Panc1 (cell line): ENCODE measurements at regions not wholly inside any gene's neighbourhood (a gene's known extent, or its start where the extent isn't known, plus 50 kb on each side); places are given as distances from the start of the nearest gene placed in this dataset.

ENCODE experiments used
- ATAC-seq: fragments of 200-7000 bp; cut with Tn5 transposase; 2 replicates; pipeline ENCODE4 v1.9.1; 2020; ENCODE audit warnings: mild to moderate bottlenecking, moderate library complexity
- BruUV-seq: library from RNA; stranded (reverse); fragments of 400-500 nt; replicated peaks from 2 replicates; lab custom pipeline; 2021; lab: Mats Ljungman, UMichigan
- CTCF ChIA-PET: fragments of 300-600 bp; sonication (Branson Sonifier 250); formaldehyde crosslinking; loops from one replicate; lab custom pipeline; 2022; ENCODE audit warnings: antibody characterized with exemption; lab: Charles Lee
- POLR2A ChIA-PET: fragments of 300-600 bp; sonication (Branson Sonifier 250); formaldehyde crosslinking; loops from one replicate; lab custom pipeline; 2022; ENCODE audit warnings: antibody characterized with exemption; lab: Charles Lee
- DNase-seq: peaks from one replicate; pipeline ENCODE4 v3.0.0-alpha.2; 2010; ENCODE audit warnings: low read depth, low spot score
- H3K27ac ChIP-seq: 2 replicates; pipeline ENCODE4 v1.5.1; 2011; ENCODE audit warnings: mild to moderate bottlenecking, low read length, inconsistent platforms
- H3K27me3 ChIP-seq: fragments of 200-500 bp; sonication (Bioruptor generic); 2 replicates; pipeline ENCODE4 v1.6.0; 2014; ENCODE audit warnings: low read length, inconsistent platforms; ENCODE audit not compliant: control insufficient read depth, insufficient read depth
- H3K36me3 ChIP-seq: fragments of 200-500 bp; sonication (Bioruptor generic); 2 replicates; pipeline ENCODE4 v1.5.1; 2014; ENCODE audit warnings: inconsistent platforms, mild to moderate bottlenecking, low read length, moderate library complexity; ENCODE audit not compliant: control insufficient read depth, insufficient read depth
- H3K4me1 ChIP-seq: 2 replicates; pipeline ENCODE4 v1.5.1; 2011; ENCODE audit warnings: inconsistent platforms, mild to moderate bottlenecking, low read length, moderate library complexity; ENCODE audit not compliant: control insufficient read depth, insufficient read depth
- H3K4me3 ChIP-seq, 2 experiments: 2 replicates each; pipeline ENCODE4 v1.5.1; 2011 to 2012; ENCODE audit warnings: low read depth in 2 of 2, low read length in 2 of 2, mild to moderate bottlenecking in 2 of 2, inconsistent platforms in 1 of 2, moderate library complexity in 1 of 2
- H3K9me3 ChIP-seq: fragments of 200-500 bp; sonication (Bioruptor generic); 2 replicates; pipeline ENCODE4 v1.5.1; 2014; ENCODE audit warnings: low read depth, mild to moderate bottlenecking, inconsistent platforms, low read length, moderate library complexity; ENCODE audit not compliant: control insufficient read depth, insufficient read depth
- CTCF ChIP-seq: fragments of 450-650 bp; IDR thresholded peaks from 2 replicates; pipeline ENCODE4 v1.5.1; 2017; ENCODE audit warnings: mild to moderate bottlenecking
- POLR2AphosphoS5 ChIP-seq: IDR thresholded peaks from 2 replicates; pipeline ENCODE4 v1.6.1; 2012; ENCODE audit warnings: mild to moderate bottlenecking, low read depth, low read length, moderate library complexity
- REST ChIP-seq, 2 experiments: IDR thresholded peaks; 2 replicates each; pipeline ENCODE4 v1.6.1; 2011 to 2012; ENCODE audit warnings: low read depth in 2 of 2, control low read depth in 1 of 2, low read length in 1 of 2, mild to moderate bottlenecking in 1 of 2, moderate library complexity in 1 of 2; ENCODE audit not compliant: insufficient read depth in 1 of 2
- SIN3A ChIP-seq: IDR thresholded peaks from 2 replicates; pipeline ENCODE4 v1.6.1; 2012; ENCODE audit warnings: low read depth, mild to moderate bottlenecking, low read length, moderate library complexity, borderline replicate concordance; ENCODE audit not compliant: insufficient read depth
- TCF7L2 ChIP-seq: IDR thresholded peaks from 2 replicates; pipeline ENCODE4 v1.6.1; 2011; ENCODE audit warnings: mild to moderate bottlenecking, low read depth, low read length, inconsistent platforms
- in situ Hi-C: cut with HindIII; loops from 2 replicates; pipeline ENCODE4 v1.10.0; 2016; ENCODE audit warnings: low sequenced_read_pairs, low pct_unique_long_range_greater_than_20kb
- intact Hi-C: fragments of 100-400 bp; cut with micrococcal nuclease; formaldehyde crosslinking; loops from one replicate; pipeline ENCODE4 v1.10.0; 2022; ENCODE audit not compliant: unreplicated experiment

- Histone ChIP-seq H3K27ac (no peak overlapping the region), H3K4me1 (no peaks in the 10 kb centered on the region), H3K27me3 (no peaks in the 10 kb centered on the region), H3K36me3 (no peaks in the 10 kb centered on the region), H3K4me3 (no peak overlapping the region), H3K9me3 (no peaks in the 10 kb centered on the region)
- ATAC-seq: no peak
- TF ChIP-seq SIN3A: no peak
- no peak for TF ChIP-seq POLR2AphosphoS5
- no peak for TF ChIP-seq CTCF
- TF ChIP-seq TCF7L2: no peak
- TF ChIP-seq REST (IDR thresholded peaks at IDR 0.05; ENCODE audit: insufficient read depth in 1 of 2, low read depth in 2 of 2, low read length in 1 of 2): no peak
- ChIA-PET CTCF (no interaction called here), POLR2A (no interaction called here)
- in situ Hi-C loops: no loop called here
- DNase-seq: no peak
- intact Hi-C loops: no loop called here
- BruUV-seq: no TSS peak
These were observed 416.1 kb downstream of the PSAT1 start for GRCh38 chr9:78712903-78713613.

DNA sequence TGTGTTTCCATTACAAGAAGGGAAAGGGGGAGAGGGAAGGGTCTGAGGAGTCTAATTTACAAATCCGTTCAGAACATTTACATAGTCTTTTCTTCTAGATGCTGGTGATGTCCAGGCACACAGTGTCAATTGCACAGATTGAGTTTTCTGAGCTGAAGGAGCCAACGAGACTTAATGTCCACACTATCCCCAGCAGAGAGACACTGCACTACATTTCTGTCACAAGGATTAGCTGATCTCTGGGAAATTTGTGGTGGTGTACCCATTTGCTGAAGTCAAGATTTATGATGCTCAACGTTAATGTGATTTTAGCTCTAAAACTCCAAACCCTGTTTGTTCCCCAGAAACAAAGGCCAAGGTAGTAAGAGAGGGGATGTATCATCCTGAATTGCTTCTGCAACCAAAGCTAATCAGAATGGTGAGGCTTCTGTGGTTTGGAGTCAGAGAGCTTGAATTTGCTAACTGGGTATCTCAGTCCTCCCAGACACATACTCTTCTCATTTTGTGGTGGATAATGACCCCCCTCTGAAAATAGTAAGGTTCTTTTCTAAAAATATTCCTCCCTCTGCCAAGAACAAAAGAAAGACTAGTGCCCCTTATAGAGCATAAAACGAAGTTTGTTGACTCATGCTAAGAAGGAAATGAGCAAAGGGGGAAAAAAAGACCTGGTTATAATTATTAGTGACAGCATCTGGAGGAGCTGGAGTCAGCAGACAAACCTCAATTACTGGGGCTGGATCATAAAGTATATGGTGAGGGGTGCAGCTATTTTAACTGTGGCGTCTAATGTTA lies 416.9 kb downstream of the PSAT1 start:
- in situ Hi-C loops (no loop called here), intact Hi-C loops (no loop called here)
- no peak overlapping the region for H3K27ac ChIP-seq
- ChIA-PET POLR2A (no interaction called here), CTCF (no interaction called here)
- DNase-seq (no peak), ATAC-seq (no peak)
- H3K36me3 ChIP-seq: no peaks in the 10 kb centered on the region
- no peak overlapping the region for H3K4me3 ChIP-seq
- BruUV-seq: no TSS peak
- H3K27me3 ChIP-seq: no peaks in the 10 kb centered on the region
- no peaks in the 10 kb centered on the region for H3K4me1 ChIP-seq
- no peaks in the 10 kb centered on the region for H3K9me3 ChIP-seq
- no peak for TF ChIP-seq CTCF
- no peak for TF ChIP-seq REST (IDR thresholded peaks at IDR 0.05; ENCODE audit: insufficient read depth in 1 of 2, low read depth in 2 of 2, low read length in 1 of 2)
- no peak for TF ChIP-seq POLR2AphosphoS5
- TF ChIP-seq SIN3A: no peak
- no peak for TF ChIP-seq TCF7L2
